GM18505 (cell line): ENCODE measurements at regions not wholly inside any gene's neighbourhood (a gene's known extent, or its start where the extent isn't known, plus 50 kb on each side); places are given as distances from the start of the nearest gene placed in this dataset.

ENCODE experiments used
- ATAC-seq: cut with Tn5 transposase; IDR thresholded peaks from one replicate; pipeline ENCODE4 v1.9.1; 2021; ENCODE audit not compliant: unreplicated experiment
- POLR2A ChIP-seq: IDR thresholded peaks from 4 replicates; pipeline ENCODE4 v1.6.1; 2011; ENCODE audit warnings: borderline replicate concordance; ENCODE audit not compliant: insufficient read depth, insufficient read length; ENCODE audit errors: extremely low read depth

DNA sequence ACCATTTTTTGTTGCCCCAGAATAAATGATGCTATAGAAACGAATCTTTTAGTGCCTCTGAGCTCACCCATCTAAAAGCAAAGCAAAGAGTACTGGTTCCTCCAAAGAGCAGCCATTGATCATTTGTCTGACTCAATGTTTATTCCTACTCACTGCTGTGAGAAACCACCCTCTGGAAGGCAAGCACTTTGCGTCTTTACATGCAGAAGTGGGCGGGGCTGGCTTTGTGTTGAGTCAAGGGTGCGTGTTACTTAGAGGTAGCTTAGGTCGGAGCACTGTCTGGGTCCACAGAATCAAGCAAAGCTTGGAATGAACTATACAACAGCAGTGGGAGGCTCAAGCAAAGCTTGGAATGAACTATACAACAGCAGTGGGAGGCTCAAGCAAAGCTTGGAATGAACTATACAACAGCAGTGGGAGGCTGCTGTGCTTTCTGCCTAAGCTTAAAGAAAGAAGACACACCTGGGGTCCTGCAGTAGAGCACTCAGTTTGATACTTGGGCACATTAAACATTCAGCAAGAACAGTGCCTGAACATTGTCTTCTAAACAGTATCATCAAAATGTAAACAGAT lies 77.2 kb upstream of the PRICKLE1 start:
- no peak for TF ChIP-seq POLR2A
- no peak for ATAC-seq

DNA sequence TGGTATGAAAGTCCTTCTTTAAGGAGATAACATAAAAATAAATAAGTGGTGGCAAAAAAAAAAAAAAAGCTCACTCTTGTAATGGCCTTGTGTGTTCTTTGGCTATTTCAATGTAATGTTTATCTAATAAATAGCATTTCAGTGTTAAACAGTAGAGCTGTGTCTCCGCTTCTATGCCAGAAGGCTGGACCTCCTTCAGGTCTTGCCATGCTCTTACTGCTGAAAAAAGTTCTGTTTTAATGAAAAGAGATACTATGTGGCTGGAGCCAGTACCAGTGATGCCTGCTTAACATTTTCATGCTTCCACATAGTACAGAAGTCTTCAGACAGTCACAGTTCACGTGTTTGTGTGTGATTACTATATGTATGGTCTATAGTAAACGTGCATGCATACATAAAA lies 74.1 kb upstream of the PRICKLE1 start:
- ATAC-seq: no peak
- TF ChIP-seq POLR2A: no peak

DNA sequence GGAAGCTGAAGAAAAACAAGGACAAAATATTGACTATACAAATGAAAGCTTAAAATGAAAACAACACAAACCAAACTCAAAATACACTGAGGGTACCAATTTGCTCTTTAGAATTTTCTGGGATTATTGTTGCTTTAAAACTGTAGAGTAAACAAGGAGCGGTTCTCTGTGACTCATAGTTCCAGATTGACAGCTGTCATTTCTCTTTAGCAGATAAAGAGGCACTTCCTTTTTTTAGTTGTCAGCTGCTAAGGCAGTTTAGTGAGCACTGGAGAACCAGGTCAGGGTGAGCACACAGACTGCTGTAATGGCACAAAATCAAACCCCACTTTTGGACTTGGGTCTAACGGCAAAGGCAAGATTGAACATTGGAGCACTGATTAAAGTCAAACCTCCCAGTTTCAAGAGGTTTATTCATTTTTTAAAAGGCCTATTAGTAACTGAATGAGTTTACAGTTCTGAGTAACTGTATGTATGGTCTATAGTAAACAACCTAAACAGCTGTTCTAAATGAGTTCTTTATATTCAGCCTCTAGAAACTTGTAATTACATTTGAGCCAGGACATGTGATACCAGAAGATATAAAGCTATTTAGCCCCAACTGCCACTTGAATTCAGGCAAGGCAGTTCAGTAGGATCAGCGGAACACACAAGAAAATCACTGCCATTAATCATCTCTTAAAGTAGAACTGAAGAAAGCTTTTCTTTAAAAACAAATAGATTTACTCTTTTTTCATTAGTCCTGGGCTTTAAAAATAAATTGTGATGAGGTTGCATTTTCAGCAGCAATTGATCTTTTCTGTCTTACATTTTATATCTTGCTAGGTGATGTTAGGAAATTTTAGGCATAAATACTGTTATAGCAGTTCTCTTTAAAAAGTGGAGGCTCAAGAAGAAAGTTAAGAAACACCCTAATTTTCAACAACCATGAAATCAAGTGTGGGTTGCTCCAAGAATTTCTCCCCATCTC lies 71.7 kb upstream of the PRICKLE1 start:
- no peak for TF ChIP-seq POLR2A
- no peak for ATAC-seq

DNA sequence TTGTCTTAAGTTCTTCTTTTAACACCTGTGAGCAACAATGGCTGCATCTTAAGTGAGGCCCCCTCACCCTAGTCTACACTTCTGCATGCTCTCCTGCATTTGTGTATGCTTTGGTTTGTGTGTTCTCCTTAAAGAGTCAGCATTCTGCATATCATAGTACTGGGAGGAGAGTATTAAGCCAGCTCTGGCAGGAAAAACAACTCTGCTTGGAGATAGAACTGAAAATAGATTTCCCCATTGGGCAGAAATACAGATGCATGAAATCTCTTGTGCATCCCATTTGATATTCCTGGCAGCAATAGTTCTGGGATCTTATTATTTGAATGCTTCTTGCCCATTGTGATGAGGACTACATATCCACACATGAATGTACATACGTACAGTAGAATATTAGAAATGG lies 70.6 kb upstream of the PRICKLE1 start:
- ATAC-seq: no peak
- TF ChIP-seq POLR2A: no peak

DNA sequence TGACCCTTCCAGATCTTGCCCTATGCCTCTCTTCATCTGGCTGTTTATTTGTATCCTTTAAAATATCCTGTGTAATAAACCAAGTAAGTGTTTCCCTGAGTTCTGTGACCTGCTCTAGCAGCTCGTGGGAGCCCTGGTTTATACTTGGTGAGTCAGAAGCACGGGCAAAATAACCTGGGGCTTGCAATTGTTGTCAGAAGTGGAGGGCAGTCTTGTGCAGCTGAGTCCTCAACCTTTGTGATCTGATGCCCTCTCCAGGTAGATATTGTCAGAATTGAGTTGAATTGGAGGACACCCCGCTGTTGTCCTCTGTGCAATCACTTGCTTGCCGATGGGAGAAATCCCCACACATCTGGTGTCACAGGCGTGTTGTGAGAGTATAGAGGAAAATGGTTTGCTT lies 62.5 kb upstream of the PRICKLE1 start:
- no peak for TF ChIP-seq POLR2A
- ATAC-seq: no peak

DNA sequence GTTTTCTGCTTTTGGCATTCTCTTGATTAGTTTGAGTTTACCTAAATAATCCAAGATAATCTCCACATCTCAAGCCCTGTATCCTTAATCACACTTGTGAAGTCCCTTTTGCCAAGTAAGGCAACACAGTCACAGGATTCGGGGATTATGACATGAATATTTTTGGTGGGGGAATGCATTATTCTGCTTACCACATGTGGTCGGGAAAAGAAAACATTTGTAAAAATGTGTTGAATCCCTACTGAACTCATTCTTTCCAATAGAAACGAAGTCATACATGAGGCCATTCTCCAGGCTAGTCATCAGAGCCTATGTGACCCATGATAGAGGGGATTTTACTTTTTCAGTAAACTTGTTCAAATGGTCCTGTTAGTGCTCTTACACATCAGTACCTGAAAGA lies 58.5 kb upstream of the PRICKLE1 start:
- no peak for TF ChIP-seq POLR2A
- no peak for ATAC-seq

DNA sequence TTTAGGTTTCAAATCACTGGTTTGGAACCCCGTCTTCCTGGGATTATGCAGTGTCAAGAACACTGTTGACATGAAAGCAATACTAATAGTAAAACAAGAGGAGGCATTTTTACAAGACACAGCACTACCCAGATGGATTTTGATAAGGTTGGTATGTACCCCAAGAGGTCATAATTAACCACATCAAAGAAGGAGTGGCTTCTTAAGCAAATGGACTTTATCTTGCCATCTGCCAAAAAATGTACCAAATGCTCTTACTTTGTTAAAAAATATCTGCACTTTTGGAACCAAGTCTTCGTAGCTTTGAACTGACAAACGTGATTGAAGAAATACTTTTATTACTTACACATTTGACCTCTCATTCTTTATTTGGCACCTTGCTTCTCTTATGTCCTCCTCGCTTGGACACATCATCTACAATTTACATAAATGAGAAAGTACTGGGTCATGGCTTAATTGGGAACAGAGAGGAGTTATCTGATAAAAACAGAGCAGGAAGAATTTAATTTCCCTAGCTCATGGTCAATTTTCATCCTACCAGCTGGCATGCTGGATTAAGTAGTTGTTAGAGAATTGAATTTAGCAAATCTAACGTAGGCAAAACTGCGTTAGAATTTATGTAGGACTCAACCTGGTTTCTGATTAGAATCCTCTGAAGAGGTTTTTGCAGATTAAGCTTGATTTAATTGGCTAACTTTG lies 54.5 kb upstream of the PRICKLE1 start:
- ATAC-seq: no peak

DNA sequence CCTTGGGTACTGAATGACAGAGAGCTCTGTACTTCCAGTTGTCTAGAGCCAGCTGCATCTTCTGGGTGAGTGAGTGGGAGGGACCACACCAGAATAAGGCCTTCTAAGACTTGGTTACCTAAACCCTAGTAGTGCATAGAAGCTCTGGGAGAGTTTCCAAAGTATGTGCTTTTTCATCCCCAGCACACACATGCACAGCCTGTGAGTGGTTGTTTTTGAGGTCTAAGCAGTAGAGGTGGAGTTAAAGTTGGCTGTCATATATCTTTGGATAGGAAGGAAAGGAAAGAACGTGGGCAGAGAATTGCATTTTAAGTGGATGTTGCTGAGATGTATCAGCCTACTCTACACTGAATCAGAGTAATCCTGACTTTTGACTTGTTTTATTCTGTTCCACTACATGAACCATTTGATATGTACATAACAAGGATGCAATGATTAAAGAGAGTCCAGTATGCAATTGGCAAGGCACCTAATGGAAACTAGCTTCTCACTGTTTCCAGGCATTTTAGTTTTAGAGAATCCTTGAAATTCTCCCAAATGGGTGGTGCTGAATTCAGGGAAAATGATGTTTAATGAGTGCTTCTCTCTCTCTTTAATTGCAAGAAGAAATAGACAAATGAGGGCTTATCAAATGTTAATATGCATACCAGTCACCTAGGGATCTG lies 51.8 kb upstream of the PRICKLE1 start:
- ATAC-seq: no peak
- no peak for TF ChIP-seq POLR2A

More for the DNA sequence above, 54.5 kb upstream of the PRICKLE1 start:
- no peak for TF ChIP-seq POLR2A

DNA sequence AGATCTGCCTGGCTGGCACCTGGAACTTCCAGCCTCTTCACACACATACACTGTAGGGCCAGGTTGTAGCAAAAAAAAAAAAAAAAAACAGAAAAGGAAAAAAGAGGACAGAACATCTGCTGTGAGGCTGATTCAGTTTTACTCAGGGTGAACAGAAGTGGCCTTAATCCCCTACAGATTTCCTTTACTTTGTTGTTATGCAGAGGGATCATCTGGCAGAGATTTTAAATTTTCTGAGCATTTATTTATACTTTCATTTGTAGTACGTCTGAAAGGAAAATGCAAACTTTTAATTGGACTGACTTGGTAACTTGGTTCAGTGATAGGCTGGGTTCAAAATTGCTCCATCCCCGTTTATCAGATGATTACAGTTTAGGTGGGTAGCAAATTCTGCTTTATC lies 50.8 kb upstream of the PRICKLE1 start:
- no peak for ATAC-seq
- TF ChIP-seq POLR2A: no peak

DNA sequence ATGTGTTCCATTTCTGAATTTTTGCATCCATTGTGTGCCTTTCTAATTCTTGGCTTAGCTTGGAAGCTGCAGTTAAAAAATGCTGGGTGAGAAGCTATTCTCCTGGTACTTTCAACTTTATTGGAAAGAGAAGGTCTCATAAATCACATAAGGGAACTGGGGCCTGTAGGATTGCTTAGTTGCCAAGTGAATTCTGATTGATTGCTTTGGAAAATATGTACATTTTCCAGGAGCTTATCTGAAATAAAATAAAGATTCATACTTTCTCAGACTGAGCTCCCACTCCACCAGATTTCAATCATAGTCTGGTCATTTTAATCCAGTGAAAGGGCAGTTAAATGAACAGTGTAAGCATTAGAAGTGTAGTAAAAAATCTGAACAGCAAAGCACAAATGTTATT lies 50.0 kb upstream of the PRICKLE1 start:
- no peak for TF ChIP-seq POLR2A
- no peak for ATAC-seq
